K562 (cell line): ENCODE measurements at regions not wholly inside any gene's neighbourhood (a gene's known extent, or its start where the extent isn't known, plus 50 kb on each side); places are given as distances from the start of the nearest gene placed in this dataset.

Experiments used
- CBX1 ChIP-seq: sonication (generic); IDR thresholded peaks from 2 replicates; pipeline ENCODE4 v1.6.1; 2016; ENCODE audit warnings: antibody characterized with exemption, low read depth, mild to moderate bottlenecking
- DACH1 ChIP-seq: fragments of 450-650 bp; IDR thresholded peaks from 2 replicates; pipeline ENCODE4 v1.6.1; 2018; ENCODE audit not compliant: partially characterized antibody
- E2F4 ChIP-seq: sonication (generic); formaldehyde crosslinking; IDR thresholded peaks from 2 replicates; pipeline ENCODE4 v1.8.0; 2022; ENCODE audit warnings: mild to moderate bottlenecking, low read depth, missing genetic modification reagents
- GATAD2A ChIP-seq: fragments of 450-650 bp; IDR thresholded peaks from 2 replicates; pipeline ENCODE4 v1.6.1; 2017
- GATAD2B ChIP-seq: fragments of 450-650 bp; IDR thresholded peaks from 2 replicates; pipeline ENCODE4 v1.6.1; 2017; ENCODE audit warnings: mild to moderate bottlenecking, borderline replicate concordance
- HIVEP1 ChIP-seq: fragments of 250-450 bp; sonication (Bioruptor Pico); IDR thresholded peaks from 2 replicates; pipeline ENCODE4 v1.4.0; 2020; ENCODE audit warnings: mild to moderate bottlenecking
- HLTF ChIP-seq: fragments of 450-650 bp; IDR thresholded peaks from 2 replicates; pipeline ENCODE4 v1.6.1; 2016
- MTA1 ChIP-seq: fragments of 450-650 bp; IDR thresholded peaks from 2 replicates; pipeline ENCODE4 v1.6.1; 2017; ENCODE audit warnings: borderline replicate concordance
- MTA2 ChIP-seq: fragments of 450-650 bp; IDR thresholded peaks from 2 replicates; pipeline ENCODE4 v1.6.1; 2016; ENCODE audit warnings: low read depth
- PRDM10 ChIP-seq: fragments of 450-650 bp; IDR thresholded peaks from 2 replicates; pipeline ENCODE4 v1.6.1; 2018; ENCODE audit not compliant: partially characterized antibody
- THRAP3 ChIP-seq: fragments of 450-650 bp; IDR thresholded peaks from 2 replicates; pipeline ENCODE4 v1.6.1; 2016; ENCODE audit warnings: mild to moderate bottlenecking, inconsistent platforms, borderline replicate concordance
- ZNF146 ChIP-seq: IDR thresholded peaks from one replicate; pipeline ENCODE4 v1.6.1; 2018; ENCODE audit warnings: missing compliant biosample characterization; ENCODE audit not compliant: unreplicated experiment
- ZNF583 ChIP-seq: fragments of 250-450 bp; sonication (Bioruptor Pico); IDR thresholded peaks from 2 replicates; pipeline ENCODE4 v1.4.0; 2020
- ZNF644 ChIP-seq: fragments of 200-800 bp; sonication (Bioruptor generic); IDR thresholded peaks from 2 replicates; pipeline ENCODE4 v1.6.1; 2016; ENCODE audit warnings: low read depth, missing genetic modification characterization, missing compliant biosample characterization

GRCh38 chr7:132899-133298, 59.5 kb upstream of the FAM20C start (continued):
- no peak for TF ChIP-seq PRDM10
- peak; percentile 79; the same call in 1 of the 2 replicates for TF ChIP-seq THRAP3
- TF ChIP-seq DACH1, result peak; percentile 97
- peak; percentile 53; the same call in 1 of the 2 replicates for TF ChIP-seq GATAD2B
- TF ChIP-seq ZNF146 (CRISPR knock-in tag), result no peak
- peak; percentile 61; the same call in 1 of the 2 replicates for TF ChIP-seq GATAD2A
- TF ChIP-seq E2F4 (CRISPR knock-in tag), result no peak
- peak; percentile 52; the same call in 1 of the 2 replicates for TF ChIP-seq MTA1
- TF ChIP-seq HLTF, result peak; percentile 65; the same call in 1 of the 2 replicates
- TF ChIP-seq HIVEP1 (CRISPR knock-in tag), result no peak
- TF ChIP-seq ZNF644 (tag), result no peak
- TF ChIP-seq CBX1, result no peak
- 0 out of 2 replicates have a peak, but pooled peaks have one; percentile 9 for TF ChIP-seq MTA2
- no peak for TF ChIP-seq ZNF583 (CRISPR knock-in tag)
